Globus pallidus (tissue), 1 donor: ENCODE measurements at regions not wholly inside any gene's neighbourhood (a gene's known extent, or its start where the extent isn't known, plus 50 kb on each side); places are given as distances from the start of the nearest gene placed in this dataset.
"Not testable (repeated sequence)": the region's sequence is repeated elsewhere in the genome, so short reads cannot be mapped to it uniquely, and the experiment has no call there.

Experiments used
- DNase-seq: peaks from one replicate; pipeline ENCODE4 v3.0.0-alpha.2; 2015; ENCODE audit warnings: low spot score

- peak; percentile 19 for DNase-seq
These were observed 397.5 kb upstream of the ATP10A start for GRCh38 chr15:26260517-26261133.

DNA sequence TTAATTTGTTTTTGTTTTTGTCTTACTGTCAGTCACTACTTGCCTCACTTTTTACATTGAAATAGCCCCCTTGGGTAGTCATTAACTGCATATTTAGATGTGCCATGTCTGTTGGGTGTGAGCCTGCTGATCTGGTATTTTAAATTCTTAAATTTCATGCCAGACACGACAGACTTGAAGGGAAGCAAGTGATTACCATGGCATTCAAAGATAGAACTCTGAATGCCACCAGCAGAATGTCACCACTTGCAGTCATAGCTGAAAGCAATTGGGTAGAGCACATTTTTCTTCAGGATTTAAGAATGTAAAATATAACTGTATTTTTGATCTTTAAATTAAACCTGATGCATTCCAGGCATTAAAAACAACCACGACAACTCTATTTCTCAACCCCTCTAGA, 396.5 kb upstream of the ATP10A start:
- DNase-seq, result no peak

DNA sequence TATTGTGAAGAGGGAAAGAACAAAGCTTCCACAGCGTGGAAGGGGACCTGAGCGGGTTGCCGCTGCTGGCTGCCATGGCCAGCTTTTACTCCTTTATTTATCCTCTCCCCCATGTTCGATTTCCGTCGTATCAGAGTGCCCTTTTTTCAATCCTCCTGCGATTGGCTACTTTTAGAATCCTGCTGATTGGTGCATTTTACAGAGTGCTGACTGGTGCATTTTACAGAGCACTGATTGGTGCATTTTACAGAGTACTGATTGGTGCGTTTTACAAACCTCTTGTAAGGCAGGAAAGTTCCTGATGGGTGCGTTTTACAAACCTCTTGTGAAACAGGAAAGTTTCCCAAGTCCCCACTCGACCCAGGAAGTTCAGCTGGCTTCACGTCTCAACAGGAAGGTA, 381.7 kb upstream of the ATP10A start:
- DNase-seq, result not testable (repeated sequence)

GRCh38 chr15:26243382-26243781, 380.3 kb upstream of the ATP10A start:
- DNase-seq, result no peak

GRCh38 chr15:26242565-26243071, 379.5 kb upstream of the ATP10A start:
- DNase-seq, result no peak

DNA sequence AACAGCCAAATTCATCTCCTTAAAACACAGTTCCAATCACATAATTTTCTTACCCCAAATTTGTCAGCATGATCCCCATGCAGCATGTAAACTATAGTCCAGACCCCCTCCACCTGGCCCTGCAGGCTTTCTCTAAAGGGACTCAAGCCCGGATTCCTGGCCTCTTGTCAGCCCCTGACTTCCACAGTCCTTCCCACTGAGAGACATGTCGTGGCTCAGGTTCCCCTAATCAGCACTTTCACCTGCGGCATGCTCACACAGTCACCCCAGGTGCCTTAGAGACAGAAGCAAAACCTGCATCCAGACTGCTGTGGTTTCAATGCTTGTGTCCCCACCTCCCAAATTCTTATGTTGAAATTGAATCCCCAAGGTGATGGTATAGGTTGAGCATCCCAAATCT, 372.7 kb upstream of the ATP10A start:
- no peak for DNase-seq

GRCh38 chr15:26234976-26235767, 372.0 kb upstream of the ATP10A start:
- no peak for DNase-seq

DNA sequence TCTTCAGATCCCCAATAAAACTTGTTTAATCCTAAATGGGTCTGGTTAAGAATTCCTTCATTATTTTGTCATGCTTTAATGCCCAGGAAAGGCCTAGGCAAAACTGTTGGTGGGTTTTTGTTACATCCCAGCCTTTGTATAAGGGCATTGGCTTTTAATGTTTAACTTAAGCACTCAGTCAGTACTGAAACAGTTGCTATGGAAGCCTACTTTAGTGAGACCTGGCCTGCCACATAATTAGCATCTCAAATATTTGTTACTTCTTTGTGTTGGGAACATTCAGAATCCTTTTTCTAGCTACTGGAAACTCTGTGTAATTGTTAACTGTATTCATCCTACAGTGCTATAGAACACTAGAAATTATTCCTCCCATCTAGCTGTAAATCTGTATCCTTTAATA, 369.6 kb upstream of the ATP10A start:
- no peak for DNase-seq

DNA sequence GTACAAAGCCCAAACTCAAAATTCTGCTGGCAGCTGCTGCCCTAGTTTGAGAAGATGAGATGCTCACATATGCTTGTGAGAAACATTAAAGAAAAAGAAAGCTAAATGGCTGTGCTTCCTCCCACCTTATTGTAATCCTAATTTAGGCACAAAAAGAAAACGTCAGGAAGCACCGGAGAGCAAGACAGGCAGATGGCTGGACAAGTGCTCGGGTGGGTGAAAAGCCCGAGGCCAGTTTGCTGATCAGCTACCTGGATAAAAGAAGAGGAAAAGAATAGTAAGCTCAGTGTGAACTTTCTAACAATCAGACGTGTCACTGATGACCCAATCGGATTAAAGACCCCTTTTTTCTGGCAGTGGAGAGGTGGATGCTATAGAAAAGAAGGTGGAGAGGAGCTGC, 368.0 kb upstream of the ATP10A start:
- no peak for DNase-seq

- no peak for DNase-seq
These were observed 361.1 kb upstream of the ATP10A start for GRCh38 chr15:26224266-26224665.

DNA sequence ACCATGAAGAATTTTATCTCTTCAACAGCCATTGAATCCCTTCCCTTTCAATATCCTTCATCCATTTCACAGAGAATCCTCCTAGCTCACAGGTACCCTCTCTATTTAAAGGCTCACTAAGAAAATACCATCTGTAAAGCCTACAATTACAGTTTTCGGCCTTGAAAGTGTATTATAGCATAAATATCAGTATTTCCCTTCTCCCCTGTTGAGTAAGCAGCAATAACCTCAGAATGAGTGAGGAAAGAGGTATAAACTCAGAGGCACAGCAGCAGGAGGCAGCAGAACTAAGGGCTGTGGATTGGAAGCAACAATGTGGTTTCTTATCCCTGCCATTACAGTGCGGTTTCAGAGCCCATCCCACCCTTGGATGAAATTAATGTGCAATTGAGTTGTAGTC, 360.6 kb upstream of the ATP10A start:
- DNase-seq, result no peak

GRCh38 chr15:26222781-26223180, 359.7 kb upstream of the ATP10A start:
- DNase-seq, result no peak

- not testable (repeated sequence) for DNase-seq
These were observed 353.9 kb upstream of the ATP10A start for GRCh38 chr15:26217043-26217442.

GRCh38 chr15:26214290-26214689, 351.2 kb upstream of the ATP10A start:
- no peak for DNase-seq

DNA sequence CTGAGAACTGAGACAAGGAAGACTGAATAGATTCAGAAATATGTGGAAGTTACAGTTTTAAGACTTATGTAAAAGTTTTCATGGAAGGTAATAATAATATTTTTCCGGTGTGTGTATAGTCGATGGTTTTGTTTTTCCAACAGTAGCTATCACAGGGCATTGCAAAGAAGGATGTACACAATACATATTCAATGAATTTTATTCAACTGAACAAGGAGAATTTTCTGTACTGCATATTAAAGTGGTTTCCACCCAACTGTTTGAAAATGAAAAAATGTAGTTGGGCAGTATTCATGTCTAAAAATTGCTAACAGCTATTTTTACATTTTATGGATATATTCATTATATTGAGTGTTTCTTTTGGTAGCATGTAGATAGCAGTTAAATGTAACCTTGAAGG, 350.3 kb upstream of the ATP10A start:
- no peak for DNase-seq

GRCh38 chr15:26212109-26212508, 349.0 kb upstream of the ATP10A start:
- DNase-seq, result no peak

- DNase-seq, result no peak
These were observed 347.9 kb upstream of the ATP10A start for GRCh38 chr15:26210980-26211379.

DNA sequence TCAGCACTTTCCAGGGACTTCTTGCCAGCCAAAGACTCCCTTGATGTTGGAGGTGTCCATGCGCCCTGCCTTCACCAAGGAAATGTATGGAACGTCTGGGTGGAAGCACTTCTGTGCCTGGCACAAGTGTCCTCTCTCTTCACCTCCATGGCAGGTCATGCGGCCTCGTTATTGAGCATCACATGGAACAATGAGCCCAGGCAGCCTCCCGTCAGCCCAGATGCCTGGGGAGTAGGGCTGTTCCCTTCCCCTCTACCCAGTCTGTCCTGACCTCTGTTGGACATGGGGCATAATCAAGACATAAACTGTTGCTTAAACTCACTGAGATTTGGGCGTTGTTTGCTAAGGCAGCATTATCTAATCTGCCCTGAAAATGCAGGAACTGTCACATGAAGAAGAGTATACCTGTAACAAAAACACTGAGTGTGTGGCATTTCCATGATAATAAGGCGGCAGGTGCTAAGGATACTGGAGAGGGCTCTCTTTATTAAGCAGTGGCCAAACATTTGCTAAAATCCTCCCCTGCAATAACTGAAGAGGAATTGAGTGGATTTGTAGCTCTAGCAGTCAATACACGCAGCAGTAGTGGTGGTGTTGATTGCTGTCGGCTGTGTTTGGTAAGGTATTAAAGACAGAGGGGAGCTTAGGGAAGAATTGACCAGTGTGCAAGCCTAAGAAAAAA, 338.2 kb upstream of the ATP10A start:
- DNase-seq, result no peak

DNA sequence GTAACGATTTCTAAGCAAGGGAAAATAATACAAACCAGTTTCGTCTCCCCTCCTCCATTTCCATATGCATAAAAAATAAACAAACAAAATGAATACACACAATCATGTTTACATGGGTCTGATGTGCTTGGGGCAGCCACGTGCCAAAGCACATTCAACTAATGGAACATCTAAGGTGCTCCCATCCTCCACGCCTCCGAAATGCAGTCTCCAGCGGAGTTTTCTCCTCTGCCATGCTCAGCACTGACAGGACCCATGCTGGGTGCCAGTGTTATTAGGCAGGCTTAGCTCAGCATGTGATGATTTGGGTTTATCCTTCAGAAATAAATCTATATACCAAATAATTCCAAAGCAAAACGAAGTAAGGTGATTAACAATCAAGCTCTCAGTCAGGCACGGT, 337.3 kb upstream of the ATP10A start:
- DNase-seq, result no peak

DNA sequence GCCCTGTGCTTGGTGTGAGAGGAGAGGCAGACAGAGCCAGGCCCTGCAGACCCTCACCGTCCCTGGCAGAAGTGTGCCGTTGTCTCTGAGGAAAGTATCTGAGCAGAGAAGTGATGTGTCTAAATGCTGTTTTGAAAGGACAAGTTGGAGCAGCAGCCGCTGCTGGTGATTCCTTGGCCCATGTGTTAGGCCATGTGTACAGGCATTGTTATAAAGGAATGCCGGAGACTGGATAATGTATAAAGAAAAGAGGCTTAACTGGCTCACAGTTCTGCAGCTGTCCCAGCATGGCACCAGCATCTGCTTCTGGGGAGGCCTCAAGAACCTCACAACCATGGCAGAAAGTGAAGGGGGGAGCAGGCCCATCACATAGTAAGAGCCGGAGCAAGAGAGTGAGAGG, 334.6 kb upstream of the ATP10A start:
- peak; percentile 46 for DNase-seq

DNA sequence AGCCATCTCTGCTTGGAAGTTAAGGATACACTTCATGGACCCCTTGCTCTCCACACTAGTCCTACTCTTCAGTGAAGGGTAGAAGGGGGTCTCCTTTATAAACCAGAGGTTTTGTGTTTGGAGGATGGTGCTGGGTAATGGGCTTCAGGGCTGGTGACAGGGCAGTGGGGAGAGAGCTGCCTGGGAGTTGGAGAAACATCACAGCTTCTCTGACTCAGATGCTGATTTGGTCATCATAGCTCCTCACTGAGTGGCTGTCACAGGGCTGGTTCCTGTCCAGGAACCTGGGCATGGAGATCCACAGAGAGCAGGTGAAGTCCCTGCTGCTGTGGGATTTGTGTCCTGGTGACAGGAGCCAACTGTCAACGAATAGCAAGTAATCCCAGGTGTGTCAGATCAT, 333.9 kb upstream of the ATP10A start:
- DNase-seq, result no peak

DNA sequence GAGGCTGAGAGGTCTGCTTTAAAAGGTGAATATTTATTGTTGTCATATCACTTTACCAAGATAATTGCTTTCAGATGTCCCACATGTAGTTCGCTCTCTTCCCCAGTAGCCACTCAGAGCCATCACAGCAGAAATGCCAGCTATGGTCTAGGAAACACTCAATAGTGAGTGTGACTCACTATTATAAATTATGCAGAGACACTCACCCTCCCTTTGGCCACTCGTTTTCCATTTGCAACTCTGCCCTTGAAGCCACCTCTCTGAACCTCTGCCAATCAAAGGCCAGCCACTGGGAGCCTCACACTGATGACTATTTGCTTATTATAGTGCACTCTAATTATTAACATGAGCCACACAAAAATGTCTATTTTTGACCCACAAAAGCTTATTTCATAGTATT, 328.1 kb upstream of the ATP10A start:
- no peak for DNase-seq

DNA sequence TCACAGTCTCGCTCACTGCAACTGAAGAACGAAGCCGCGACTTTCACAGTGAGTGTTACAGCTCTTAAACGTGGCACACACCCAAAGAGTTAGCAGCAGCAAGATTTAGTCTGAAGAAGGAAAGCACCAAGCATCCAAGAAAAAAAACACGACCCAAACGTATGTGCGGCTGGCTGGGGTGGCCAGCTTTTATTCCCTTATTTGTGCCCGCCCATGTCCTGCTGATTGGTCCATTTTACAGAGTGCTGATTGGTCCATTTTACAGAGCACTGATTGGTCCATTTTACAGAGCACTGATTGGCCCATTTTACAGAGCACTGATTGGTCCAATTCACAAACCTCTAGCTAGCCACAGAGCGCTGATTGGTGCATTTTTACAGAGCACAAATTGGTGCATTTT, 323.0 kb upstream of the ATP10A start:
- DNase-seq, result not testable (repeated sequence)
